Transverse colon (tissue), 4 donors: ENCODE measurements at regions not wholly inside any gene's neighbourhood (a gene's known extent, or its start where the extent isn't known, plus 50 kb on each side); places are given as distances from the start of the nearest gene placed in this dataset.

Experiments
- EP300 ChIP-seq: sonication (generic); formaldehyde crosslinking; IDR thresholded peaks from one replicate; pipeline ENCODE4 v1.6.1; 2017; ENCODE audit warnings: antibody characterized with exemption, low read depth
- POLR2A ChIP-seq: fragments of 450-650 bp; IDR thresholded peaks from one replicate; pipeline ENCODE4 v1.6.1; 2016; ENCODE audit warnings: antibody characterized with exemption, mild to moderate bottlenecking, moderate library complexity
- POLR2AphosphoS5 ChIP-seq, 3 donors: sonication (generic); formaldehyde crosslinking; IDR thresholded peaks; one replicate each; pipeline ENCODE4 v1.6.1; 2016; ENCODE audit warnings: antibody characterized with exemption in 3 of 3
- TF ChIP-seq, protein P1 (sequence below), 5 experiments: fragments of 200-600 bp in 3 of 5; fragments of 450-650 bp in 2 of 5; sonication (generic) in 3 of 5; IDR thresholded peaks; 1 replicate in 2 of 5; 2 replicates in 3 of 5; pipeline ENCODE4 v1.5.1; 2016 to 2017; ENCODE audit warnings: antibody characterized with exemption in 5 of 5, inconsistent platforms in 3 of 5, mild to moderate bottlenecking in 2 of 5, moderate library complexity in 1 of 5

DNA sequence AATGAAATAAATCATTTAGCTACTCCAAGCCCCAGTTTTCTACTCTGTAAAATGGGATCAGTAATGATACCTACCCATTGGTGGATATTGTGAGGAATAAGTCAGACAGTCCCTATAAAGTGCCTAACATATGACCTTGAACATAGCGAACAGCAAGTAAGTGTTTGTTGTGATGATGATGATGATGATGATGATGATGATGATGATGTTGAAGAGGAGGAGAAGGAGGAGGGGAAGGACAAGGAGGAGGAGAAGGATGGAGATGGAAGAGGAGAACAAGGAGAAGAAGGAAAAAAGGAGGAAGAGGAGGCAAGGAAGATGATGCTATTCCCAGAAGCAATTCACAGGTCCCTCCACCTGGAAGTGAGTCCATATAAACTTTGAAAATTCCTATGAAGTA is 264.3 kb downstream of the MAFB start:
- TF ChIP-seq, protein P1, sequence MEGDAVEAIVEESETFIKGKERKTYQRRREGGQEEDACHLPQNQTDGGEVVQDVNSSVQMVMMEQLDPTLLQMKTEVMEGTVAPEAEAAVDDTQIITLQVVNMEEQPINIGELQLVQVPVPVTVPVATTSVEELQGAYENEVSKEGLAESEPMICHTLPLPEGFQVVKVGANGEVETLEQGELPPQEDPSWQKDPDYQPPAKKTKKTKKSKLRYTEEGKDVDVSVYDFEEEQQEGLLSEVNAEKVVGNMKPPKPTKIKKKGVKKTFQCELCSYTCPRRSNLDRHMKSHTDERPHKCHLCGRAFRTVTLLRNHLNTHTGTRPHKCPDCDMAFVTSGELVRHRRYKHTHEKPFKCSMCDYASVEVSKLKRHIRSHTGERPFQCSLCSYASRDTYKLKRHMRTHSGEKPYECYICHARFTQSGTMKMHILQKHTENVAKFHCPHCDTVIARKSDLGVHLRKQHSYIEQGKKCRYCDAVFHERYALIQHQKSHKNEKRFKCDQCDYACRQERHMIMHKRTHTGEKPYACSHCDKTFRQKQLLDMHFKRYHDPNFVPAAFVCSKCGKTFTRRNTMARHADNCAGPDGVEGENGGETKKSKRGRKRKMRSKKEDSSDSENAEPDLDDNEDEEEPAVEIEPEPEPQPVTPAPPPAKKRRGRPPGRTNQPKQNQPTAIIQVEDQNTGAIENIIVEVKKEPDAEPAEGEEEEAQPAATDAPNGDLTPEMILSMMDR (IDR thresholded peaks at IDR 0.05), result no peak
- TF ChIP-seq POLR2A, result no peak
- TF ChIP-seq POLR2AphosphoS5 (IDR thresholded peaks at IDR 0.05), result no peak
- TF ChIP-seq EP300, result no peak
